ENCODE measurements at regions not wholly inside any gene's neighbourhood (a gene's known extent, or its start where the extent isn't known, plus 50 kb on each side); places are given as distances from the start of the nearest gene placed in this dataset.

DNA sequence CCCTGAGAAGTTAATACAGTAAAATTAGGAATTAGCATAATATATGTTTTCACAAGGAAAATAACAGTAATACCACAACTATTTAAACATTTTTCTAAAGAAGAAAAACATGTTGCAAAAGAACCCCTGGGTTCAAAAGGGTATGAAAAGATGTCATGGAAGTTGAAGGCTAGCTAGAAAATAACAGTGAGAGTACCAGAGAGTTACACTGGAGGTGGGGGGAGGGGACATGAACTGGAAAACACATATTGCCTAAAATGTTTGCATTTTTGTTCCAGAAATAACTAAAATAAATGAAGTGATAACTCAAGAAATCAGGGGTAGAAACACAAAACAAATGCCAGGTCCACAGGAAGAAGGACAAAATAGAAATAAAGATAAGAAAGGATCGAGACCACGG lies 336.6 kb upstream of the MAD2L1 start:
- TF ChIP-seq, protein P1, sequence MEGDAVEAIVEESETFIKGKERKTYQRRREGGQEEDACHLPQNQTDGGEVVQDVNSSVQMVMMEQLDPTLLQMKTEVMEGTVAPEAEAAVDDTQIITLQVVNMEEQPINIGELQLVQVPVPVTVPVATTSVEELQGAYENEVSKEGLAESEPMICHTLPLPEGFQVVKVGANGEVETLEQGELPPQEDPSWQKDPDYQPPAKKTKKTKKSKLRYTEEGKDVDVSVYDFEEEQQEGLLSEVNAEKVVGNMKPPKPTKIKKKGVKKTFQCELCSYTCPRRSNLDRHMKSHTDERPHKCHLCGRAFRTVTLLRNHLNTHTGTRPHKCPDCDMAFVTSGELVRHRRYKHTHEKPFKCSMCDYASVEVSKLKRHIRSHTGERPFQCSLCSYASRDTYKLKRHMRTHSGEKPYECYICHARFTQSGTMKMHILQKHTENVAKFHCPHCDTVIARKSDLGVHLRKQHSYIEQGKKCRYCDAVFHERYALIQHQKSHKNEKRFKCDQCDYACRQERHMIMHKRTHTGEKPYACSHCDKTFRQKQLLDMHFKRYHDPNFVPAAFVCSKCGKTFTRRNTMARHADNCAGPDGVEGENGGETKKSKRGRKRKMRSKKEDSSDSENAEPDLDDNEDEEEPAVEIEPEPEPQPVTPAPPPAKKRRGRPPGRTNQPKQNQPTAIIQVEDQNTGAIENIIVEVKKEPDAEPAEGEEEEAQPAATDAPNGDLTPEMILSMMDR (IDR thresholded peaks at IDR 0.05): no peak
- TF ChIP-seq POLR2A (IDR thresholded peaks at IDR 0.05): no peak
